ENCODE measurements at regions not wholly inside any gene's neighbourhood (a gene's known extent, or its start where the extent isn't known, plus 50 kb on each side); places are given as distances from the start of the nearest gene placed in this dataset.

- TF ChIP-seq CTCF (IDR thresholded peaks at IDR 0.05), result no peak
Observed at GRCh38 chr10:84935772-84936171, 607.4 kb downstream of the CCSER2 start.

- TF ChIP-seq CTCF (IDR thresholded peaks at IDR 0.05), result no peak
Observed at GRCh38 chr10:84938117-84938905, 609.9 kb downstream of the CCSER2 start.

GRCh38 chr10:84943541-84943940, 615.2 kb downstream of the CCSER2 start:
- no peak for TF ChIP-seq CTCF (IDR thresholded peaks at IDR 0.05)

GRCh38 chr10:84944187-84944586, 615.8 kb downstream of the CCSER2 start:
- TF ChIP-seq CTCF (IDR thresholded peaks at IDR 0.05), result no peak

- no peak for TF ChIP-seq CTCF (IDR thresholded peaks at IDR 0.05)
Observed at GRCh38 chr10:84945791-84946190, 617.4 kb downstream of the CCSER2 start.

- no peak for TF ChIP-seq CTCF (IDR thresholded peaks at IDR 0.05)
Observed at GRCh38 chr10:84946904-84947303, 618.5 kb downstream of the CCSER2 start.

GRCh38 chr10:84948644-84949043, 620.3 kb downstream of the CCSER2 start:
- TF ChIP-seq CTCF (IDR thresholded peaks at IDR 0.05), result no peak

- no peak for TF ChIP-seq CTCF (IDR thresholded peaks at IDR 0.05)
Observed at GRCh38 chr10:84951616-84952015, 623.2 kb downstream of the CCSER2 start.

Measured in LNCAP (cell line).